GM12878 (cell line): ENCODE measurements at regions not wholly inside any gene's neighbourhood (a gene's known extent, or its start where the extent isn't known, plus 50 kb on each side); places are given as distances from the start of the nearest gene placed in this dataset.
"Not testable (repeated sequence)": the region's sequence is repeated elsewhere in the genome, so short reads cannot be mapped to it uniquely, and the experiment has no call there.

Experiments used
- ATAC-seq: fragments of 200-7000 bp; cut with Tn5 transposase; 3 replicates; pipeline ENCODE4 v1.9.1; 2020; ENCODE audit warnings: mild to moderate bottlenecking, moderate library complexity
- BruUV-seq: library from RNA; stranded (reverse); fragments of 400-500 nt; replicated peaks from 2 replicates; lab custom pipeline; 2021; lab: Mats Ljungman, UMichigan
- CTCF ChIA-PET: fragments of 300-600 bp; sonication (Branson Sonifier 250); formaldehyde crosslinking; extraction: SDS; loops from one replicate; lab custom pipeline; 2021; ENCODE audit warnings: inconsistent platforms; lab: Yijun Ruan, JAX
- POLR2A ChIA-PET: fragments of 350-600 bp; formaldehyde crosslinking; extraction: SDS; loops from one replicate; lab custom pipeline; 2021; ENCODE audit warnings: inconsistent platforms; lab: Charles Lee
- RAD21 ChIA-PET: fragments of 300-600 bp; sonication (Branson Sonifier 250); formaldehyde crosslinking; loops from one replicate; lab custom pipeline; 2023; ENCODE audit warnings: antibody characterized with exemption; ENCODE audit not compliant: unreplicated experiment; lab: Charles Lee
- SMC1A ChIA-PET: fragments of 300-600 bp; sonication (Branson Sonifier 250); formaldehyde crosslinking; loops from one replicate; lab custom pipeline; 2023; ENCODE audit not compliant: unreplicated experiment, uncharacterized antibody; lab: Charles Lee
- DNase-seq: peaks from one replicate; pipeline ENCODE4 v3.0.0-alpha.2; 2011; ENCODE audit warnings: low read depth, low spot score
- FAIRE-seq: peaks from 3 replicates; lab custom pipeline; 2011; peaks lifted over from hg19 to GRCh38; lab: Jason Lieb, UNC
- H2AFZ ChIP-seq: 2 replicates; pipeline ENCODE4 v1.6.0; 2011; ENCODE audit warnings: low read depth, low read length, control low read depth; ENCODE audit not compliant: control insufficient read depth
- H3K27ac ChIP-seq: 2 replicates; pipeline ENCODE4 v1.5.1; 2011; ENCODE audit warnings: control low read depth; ENCODE audit not compliant: control insufficient read depth, insufficient read depth
- H3K27me3 ChIP-seq, 2 experiments: replicated peaks in 1 of 2; 2 replicates each; pipeline versions ENCODE4 v1.6.0 to v1.6.1; 2011; ENCODE audit warnings: low read length in 1 of 2; ENCODE audit not compliant: control insufficient read depth in 2 of 2, insufficient read depth in 2 of 2
- H3K36me3 ChIP-seq, 2 experiments: 2 replicates each; pipeline ENCODE4 v1.5.1; 2011; ENCODE audit warnings: low read length in 1 of 2; ENCODE audit not compliant: control insufficient read depth in 2 of 2, insufficient read depth in 2 of 2
- H3K4me1 ChIP-seq: 2 replicates; pipeline ENCODE4 v1.6.1; 2011; ENCODE audit warnings: mild to moderate bottlenecking, low read length, moderate library complexity, mixed read lengths; ENCODE audit not compliant: control insufficient read depth, insufficient read depth
- H3K4me2 ChIP-seq: 2 replicates; pipeline ENCODE4 v1.6.0; 2011; ENCODE audit warnings: control low read depth; ENCODE audit not compliant: control insufficient read depth, insufficient read depth
- H3K4me3 ChIP-seq: fragments of 200-600 bp; sonication (generic); 2 replicates; pipeline ENCODE4 v1.5.1; 2016
- H3K79me2 ChIP-seq: 2 replicates; pipeline ENCODE4 v1.6.0; 2011; ENCODE audit warnings: low read length; ENCODE audit not compliant: control insufficient read depth, insufficient read depth
- H3K9ac ChIP-seq: 2 replicates; pipeline ENCODE4 v1.8.0; 2011; ENCODE audit warnings: low read length, control low read depth, mixed read lengths; ENCODE audit not compliant: control insufficient read depth, insufficient read depth
- H3K9me3 ChIP-seq: replicated peaks from 3 replicates; pipeline ENCODE4 v1.5.1; 2011; ENCODE audit warnings: mild to moderate bottlenecking, low read length; ENCODE audit not compliant: control insufficient read depth, insufficient read depth
- H4K20me1 ChIP-seq: 2 replicates; pipeline ENCODE4 v1.6.0; 2011; ENCODE audit not compliant: control insufficient read depth, insufficient read depth
- CBX3 ChIP-seq: fragments of 200-600 bp; sonication (generic); IDR thresholded peaks from 2 replicates; pipeline ENCODE4 v1.6.1; 2016; ENCODE audit warnings: low read depth, borderline replicate concordance
- E2F8 ChIP-seq: fragments of 450-650 bp; IDR thresholded peaks from 2 replicates; pipeline ENCODE4 v1.6.1; 2018; ENCODE audit warnings: mild to moderate bottlenecking, low read depth, moderate library complexity; ENCODE audit not compliant: partially characterized antibody
- YY1 ChIP-seq: IDR thresholded peaks from 2 replicates; pipeline ENCODE4 v1.6.1; 2011; ENCODE audit warnings: low read depth, mild to moderate bottlenecking, low read length
- WGBS: methylation state at CpG from one replicate; pipeline ENCODE4 v1.1.6; 2016; ENCODE audit warnings: low lambda C conversion rate; ENCODE audit not compliant: insufficient replicate concordance, insufficient coverage; ENCODE audit errors: missing lambda C conversion rate; 5-methylcytosine and 5-hydroxymethylcytosine counted together
- in situ Hi-C: fragments of 300-500 bp; cut with MboI; formaldehyde crosslinking; loops from 9 replicates; pipeline ENCODE4 v1.14.3; 2018; ENCODE audit warnings: mixed read lengths
- intact Hi-C: fragments of 100-400 bp; cut with micrococcal nuclease; formaldehyde crosslinking; loops from one replicate; pipeline ENCODE4 v1.14.2; 2022; ENCODE audit not compliant: unreplicated experiment

GRCh38 chr11:122195790-122196189, 79.8 kb upstream of the BLID start:
- Histone ChIP-seq H3K4me1 (no peaks in the 10 kb centered on the region), H3K9ac (no peak overlapping the region)
- TF ChIP-seq CBX3 (no peak), E2F8 (no peak), YY1 (no peak)
- TF ChIP-seq, all 136 proteins: peak for 0
- no peaks in the 10 kb centered on the region for H4K20me1 ChIP-seq
- ATAC-seq = no peak
- intact Hi-C loops (no loop called here), in situ Hi-C loops (no loop called here)
- CTCF ChIA-PET = interaction anchor here (0.9 kb wide), 1 partner anchor 20 kb away, joined by 3 read pairs; no protein-coding TSS in a partner anchor
- POLR2A ChIA-PET = no interaction called here
- no peak overlapping the region for H3K27ac ChIP-seq
- no peak overlapping the region for H3K4me2 ChIP-seq
- no peak overlapping the region for H3K4me3 ChIP-seq
- no peaks in the 10 kb centered on the region for H3K27me3 ChIP-seq
- H2AFZ ChIP-seq = no peak overlapping the region
- 24% methylated on average over 3 of the region's 3 CpGs for WGBS
- no peaks in the 10 kb centered on the region for H3K79me2 ChIP-seq
- H3K9me3 ChIP-seq = no peaks in the 10 kb centered on the region
- FAIRE-seq = no peak
- no TSS peak for BruUV-seq
- no peak for DNase-seq
- RAD21 ChIA-PET = no interaction called here
- SMC1A ChIA-PET = no interaction called here
- H3K36me3 ChIP-seq = no peaks in the 10 kb centered on the region

GRCh38 chr11:122193881-122194480, 78.0 kb upstream of the BLID start:
- RAD21 ChIA-PET, H3K27me3 ChIP-seq, H3K79me2 ChIP-seq, H3K4me3 ChIP-seq, H3K27ac ChIP-seq, H4K20me1 ChIP-seq, H3K4me2 ChIP-seq, ATAC-seq, DNase-seq, FAIRE-seq, intact Hi-C loops, POLR2A ChIA-PET, in situ Hi-C loops, BruUV-seq, H3K36me3 ChIP-seq, H3K4me1 ChIP-seq, H3K9ac ChIP-seq, SMC1A ChIA-PET, H2AFZ ChIP-seq, H3K9me3 ChIP-seq: not testable (repeated sequence)
- CTCF ChIA-PET = interaction anchor here (0.9 to 2.0 kb wide), 2 partner anchors 10 to 22 kb away, joined by 3 to 6 read pairs; no protein-coding TSS in a partner anchor
- 1% methylated on average over 5 of the region's 5 CpGs for WGBS
